ENCODE measurements at regions not wholly inside any gene's neighbourhood (a gene's known extent, or its start where the extent isn't known, plus 50 kb on each side); places are given as distances from the start of the nearest gene placed in this dataset.

- TF ChIP-seq ZNF580 (tag by site-specific recombination; IDR thresholded peaks at IDR 0.05), result no peak
- TF ChIP-seq ZFP69B (tag by site-specific recombination; IDR thresholded peaks at IDR 0.05), result no peak
- TF ChIP-seq, protein P1, sequence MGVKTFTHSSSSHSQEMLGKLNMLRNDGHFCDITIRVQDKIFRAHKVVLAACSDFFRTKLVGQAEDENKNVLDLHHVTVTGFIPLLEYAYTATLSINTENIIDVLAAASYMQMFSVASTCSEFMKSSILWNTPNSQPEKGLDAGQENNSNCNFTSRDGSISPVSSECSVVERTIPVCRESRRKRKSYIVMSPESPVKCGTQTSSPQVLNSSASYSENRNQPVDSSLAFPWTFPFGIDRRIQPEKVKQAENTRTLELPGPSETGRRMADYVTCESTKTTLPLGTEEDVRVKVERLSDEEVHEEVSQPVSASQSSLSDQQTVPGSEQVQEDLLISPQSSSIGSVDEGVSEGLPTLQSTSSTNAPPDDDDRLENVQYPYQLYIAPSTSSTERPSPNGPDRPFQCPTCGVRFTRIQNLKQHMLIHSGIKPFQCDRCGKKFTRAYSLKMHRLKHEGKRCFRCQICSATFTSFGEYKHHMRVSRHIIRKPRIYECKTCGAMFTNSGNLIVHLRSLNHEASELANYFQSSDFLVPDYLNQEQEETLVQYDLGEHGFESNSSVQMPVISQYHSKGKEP (tag by site-specific recombination; IDR thresholded peaks at IDR 0.05), result no peak
- no peak for TF ChIP-seq WT1 (tag by site-specific recombination; IDR thresholded peaks at IDR 0.05)
- no peak for TF ChIP-seq ZNF391 (tag by site-specific recombination; IDR thresholded peaks at IDR 0.05; ENCODE audit: borderline replicate concordance, low read depth)
- TF ChIP-seq ZSCAN30 (tag by site-specific recombination; IDR thresholded peaks at IDR 0.05), result no peak
- TF ChIP-seq GLI4 (tag by site-specific recombination; IDR thresholded peaks at IDR 0.05), result no peak
- TF ChIP-seq ZNF626 (tag by site-specific recombination; IDR thresholded peaks at IDR 0.05), result no peak
- no peaks in the 10 kb centered on the region for H3K4me1 ChIP-seq (ENCODE audit: control insufficient read depth, insufficient read depth, low read length)
- H3K27ac ChIP-seq (ENCODE audit: extremely low read depth, low read depth, low read length), result no peak overlapping the region
- H3K9me3 ChIP-seq (ENCODE audit: control insufficient read depth, insufficient read depth, low read depth, low read length), result no peaks in the 10 kb centered on the region
- no peak overlapping the region for H3K4me3 ChIP-seq (ENCODE audit: low read depth, low read length)
- no peaks in the 10 kb centered on the region for H3K36me3 ChIP-seq (ENCODE audit: control insufficient read depth in 2 of 2, insufficient read depth in 1 of 2, low read length in 2 of 2)
- POLR2A ChIA-PET, result no interaction called here
- CTCF ChIA-PET, result interaction anchor here (0.6 kb wide), 2 partner anchors 56 to 57 kb away, joined by 3 to 4 read pairs; no protein-coding TSS in a partner anchor
Measured at GRCh38 chr15:29623116-29623639, 199.1 kb downstream of the TJP1 start.

GRCh38 chr15:29622637-29623036 is 199.6 kb downstream of the TJP1 start:
- Histone ChIP-seq H3K9me3 (ENCODE audit: control insufficient read depth, insufficient read depth, low read depth, low read length) (no peaks in the 10 kb centered on the region), H3K27ac (ENCODE audit: extremely low read depth, low read depth, low read length) (no peak overlapping the region), H3K4me3 (ENCODE audit: low read depth, low read length) (no peak overlapping the region), H3K4me1 (ENCODE audit: control insufficient read depth, insufficient read depth, low read length) (no peaks in the 10 kb centered on the region), H3K36me3 (ENCODE audit: control insufficient read depth in 2 of 2, insufficient read depth in 1 of 2, low read length in 2 of 2) (no peaks in the 10 kb centered on the region)
- TF ChIP-seq ZNF311 (tag by site-specific recombination; IDR thresholded peaks at IDR 0.05; ENCODE audit: borderline replicate concordance) (no peak), INSM2 (tag by site-specific recombination; IDR thresholded peaks at IDR 0.05) (no peak), ZNF785 (tag by site-specific recombination; IDR thresholded peaks at IDR 0.05) (no peak), ZNF423 (tag by site-specific recombination; IDR thresholded peaks at IDR 0.05) (no peak), ZNF350 (tag by site-specific recombination; IDR thresholded peaks at IDR 0.05) (no peak), ZXDB (tag by site-specific recombination; IDR thresholded peaks at IDR 0.05) (no peak), IKZF3 (tag by site-specific recombination; IDR thresholded peaks at IDR 0.05) (no peak), ZNF23 (tag by site-specific recombination; IDR thresholded peaks at IDR 0.05; ENCODE audit: borderline replicate concordance) (no peak), GLIS1 (tag by site-specific recombination; IDR thresholded peaks at IDR 0.05) (no peak), ZNF433 (tag by site-specific recombination; IDR thresholded peaks at IDR 0.05; ENCODE audit: low read depth) (no peak)
- ChIA-PET CTCF (no interaction called here), POLR2A (no interaction called here)

DNA sequence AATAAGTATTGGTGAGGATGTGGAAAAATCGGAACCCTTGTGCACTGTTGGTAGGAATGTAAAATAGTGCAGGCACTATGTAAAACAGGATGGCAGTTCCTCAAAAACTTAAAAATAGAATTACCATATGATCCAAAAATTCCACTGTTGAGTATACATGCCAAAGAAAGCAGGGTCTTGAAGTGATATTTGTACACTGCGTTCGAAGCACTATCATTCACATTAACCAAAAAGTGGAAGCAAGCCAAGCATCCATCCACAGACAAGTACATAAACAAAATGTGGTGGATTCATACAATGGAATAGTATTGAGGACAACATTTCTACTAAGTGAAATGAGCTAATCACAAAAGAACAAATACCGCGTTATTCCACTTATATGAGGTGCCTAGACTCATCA is 200.7 kb downstream of the TJP1 start:
- ChIA-PET POLR2A (no interaction called here), CTCF (no interaction called here)
- H3K27ac ChIP-seq (ENCODE audit: extremely low read depth, low read depth, low read length), result no peak overlapping the region
- H3K36me3 ChIP-seq (ENCODE audit: control insufficient read depth in 2 of 2, insufficient read depth in 1 of 2, low read length in 2 of 2), result no peaks in the 10 kb centered on the region
- H3K9me3 ChIP-seq (ENCODE audit: control insufficient read depth, insufficient read depth, low read depth, low read length), result no peaks in the 10 kb centered on the region
- H3K4me1 ChIP-seq (ENCODE audit: control insufficient read depth, insufficient read depth, low read length), result no peaks in the 10 kb centered on the region
- TF ChIP-seq ZNF350 (tag by site-specific recombination; IDR thresholded peaks at IDR 0.05) (no peak), ZNF624 (tag by site-specific recombination; IDR thresholded peaks at IDR 0.05) (no peak), KLF1 (tag by site-specific recombination; IDR thresholded peaks at IDR 0.05) (no peak), CTCF (tag by site-specific recombination; IDR thresholded peaks at IDR 0.05) (no peak), MYNN (tag by site-specific recombination; IDR thresholded peaks at IDR 0.05; ENCODE audit: borderline replicate concordance) (no peak), SP2 (tag by site-specific recombination; IDR thresholded peaks at IDR 0.05) (no peak), ZNF121 (tag by site-specific recombination; IDR thresholded peaks at IDR 0.05) (no peak), REST (tag by site-specific recombination; IDR thresholded peaks at IDR 0.05) (no peak)
- no peak overlapping the region for H3K4me3 ChIP-seq (ENCODE audit: low read depth, low read length)
